ENCODE measurements at regions not wholly inside any gene's neighbourhood (a gene's known extent, or its start where the extent isn't known, plus 50 kb on each side); places are given as distances from the start of the nearest gene placed in this dataset.

DNA sequence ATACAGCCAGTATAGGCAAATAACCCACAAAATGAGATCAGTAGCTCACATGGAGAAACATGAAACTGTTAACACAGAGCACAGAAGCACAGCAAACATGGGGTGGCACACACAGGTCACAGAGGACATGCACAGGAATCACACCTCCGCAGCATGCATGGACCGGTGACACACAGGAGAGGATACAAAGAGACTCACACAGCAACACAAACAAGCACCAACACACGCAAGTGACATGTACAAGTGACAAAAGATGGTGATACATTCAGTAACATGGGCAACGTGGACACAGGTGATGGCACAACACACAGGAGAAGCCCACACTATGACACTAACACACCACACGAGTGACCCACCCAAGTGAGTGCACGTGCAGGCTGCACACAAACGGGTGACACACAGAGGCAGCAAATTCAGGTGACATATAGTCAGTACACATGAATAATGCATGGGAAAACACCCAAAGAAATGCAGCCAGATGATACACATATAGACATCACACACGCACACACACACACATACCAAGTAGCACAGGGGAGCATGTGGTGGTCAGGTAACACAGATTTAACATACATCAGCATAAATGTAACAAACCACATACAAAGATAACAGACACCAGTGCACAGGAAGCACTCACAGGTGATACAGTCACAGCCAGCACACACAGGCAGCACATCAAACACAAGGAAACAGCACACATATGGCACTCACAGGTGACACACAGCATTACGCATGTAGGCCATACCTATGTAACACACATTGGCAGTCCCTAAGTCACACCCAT lies 216.0 kb upstream of the SFSWAP start:
- no peak for TF ChIP-seq EZH2 (IDR thresholded peaks at IDR 0.05; ENCODE audit: borderline replicate concordance, low read depth, low read length, poor library complexity, severe bottlenecking)
- TF ChIP-seq, protein P1, sequence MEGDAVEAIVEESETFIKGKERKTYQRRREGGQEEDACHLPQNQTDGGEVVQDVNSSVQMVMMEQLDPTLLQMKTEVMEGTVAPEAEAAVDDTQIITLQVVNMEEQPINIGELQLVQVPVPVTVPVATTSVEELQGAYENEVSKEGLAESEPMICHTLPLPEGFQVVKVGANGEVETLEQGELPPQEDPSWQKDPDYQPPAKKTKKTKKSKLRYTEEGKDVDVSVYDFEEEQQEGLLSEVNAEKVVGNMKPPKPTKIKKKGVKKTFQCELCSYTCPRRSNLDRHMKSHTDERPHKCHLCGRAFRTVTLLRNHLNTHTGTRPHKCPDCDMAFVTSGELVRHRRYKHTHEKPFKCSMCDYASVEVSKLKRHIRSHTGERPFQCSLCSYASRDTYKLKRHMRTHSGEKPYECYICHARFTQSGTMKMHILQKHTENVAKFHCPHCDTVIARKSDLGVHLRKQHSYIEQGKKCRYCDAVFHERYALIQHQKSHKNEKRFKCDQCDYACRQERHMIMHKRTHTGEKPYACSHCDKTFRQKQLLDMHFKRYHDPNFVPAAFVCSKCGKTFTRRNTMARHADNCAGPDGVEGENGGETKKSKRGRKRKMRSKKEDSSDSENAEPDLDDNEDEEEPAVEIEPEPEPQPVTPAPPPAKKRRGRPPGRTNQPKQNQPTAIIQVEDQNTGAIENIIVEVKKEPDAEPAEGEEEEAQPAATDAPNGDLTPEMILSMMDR (conservative IDR thresholded peaks at IDR 0.05; ENCODE audit: low read depth, low read length): no peak
